ENCODE measurements at regions not wholly inside any gene's neighbourhood (a gene's known extent, or its start where the extent isn't known, plus 50 kb on each side); places are given as distances from the start of the nearest gene placed in this dataset.

- 60% methylated on average over 5 of the region's 5 CpGs for WGBS
- DNase-seq (ENCODE audit: low spot score), result no peak
- H3K4me3 ChIP-seq (ENCODE audit: low read depth in 1 of 3, low read length in 3 of 3), result no peak overlapping the region
- H3K36me3 ChIP-seq (ENCODE audit: control insufficient read depth in 4 of 4, insufficient read depth in 3 of 4, low read depth in 1 of 4, low read length in 3 of 4), result no peaks in the 10 kb centered on the region
- H3K27ac ChIP-seq (ENCODE audit: low read depth in 1 of 2, low read length in 2 of 2), result no peak overlapping the region
- H3K27me3 ChIP-seq (ENCODE audit: control insufficient read depth in 4 of 4, insufficient read depth in 4 of 4, low read length in 3 of 4), result no peaks in the 10 kb centered on the region
- no peak overlapping the region for H3K9ac ChIP-seq (ENCODE audit: low read depth in 1 of 2, low read length in 2 of 2)
- TF ChIP-seq RXRA (IDR thresholded peaks at IDR 0.05) (no peak), ZBTB33 (IDR thresholded peaks at IDR 0.05) (no peak), NR2F2 (IDR thresholded peaks at IDR 0.05) (no peak), REST (IDR thresholded peaks at IDR 0.05) (no peak), GABPA (IDR thresholded peaks at IDR 0.05 in 1 of 2, conservative IDR thresholded peaks at IDR 0.05 in 1 of 2) (no peak), TAF1 (conservative IDR thresholded peaks at IDR 0.05) (no peak), FOXA1 (IDR thresholded peaks at IDR 0.05) (no peak), JUND (IDR thresholded peaks at IDR 0.05) (no peak), ATF3 (IDR thresholded peaks at IDR 0.05) (no peak), FOXA2 (IDR thresholded peaks at IDR 0.05) (no peak), HNF4A (conservative IDR thresholded peaks at IDR 0.05) (no peak), CTCF (IDR thresholded peaks at IDR 0.05; ENCODE audit: low read depth, low read length, missing input control) (no peak), YY1 (IDR thresholded peaks at IDR 0.05) (no peak), HNF4G (IDR thresholded peaks at IDR 0.05) (no peak), RAD21 (IDR thresholded peaks at IDR 0.05) (no peak), EGR1 (IDR thresholded peaks at IDR 0.05; ENCODE audit: low read depth in 2 of 2) (no peak), MAX (IDR thresholded peaks at IDR 0.05) (no peak), SP1 (IDR thresholded peaks at IDR 0.05) (no peak)
- H3K4me1 ChIP-seq (ENCODE audit: control insufficient read depth in 4 of 4, insufficient read depth in 4 of 4, low read length in 3 of 4), result no peaks in the 10 kb centered on the region
- no peaks in the 10 kb centered on the region for H3K9me3 ChIP-seq (ENCODE audit: control insufficient read depth in 4 of 4, low read length in 3 of 4)
Observed at GRCh38 chr6:92770540-92770939, 648.8 kb downstream of the EPHA7 start.

Measured in liver (tissue), 8 donors.